Mammary epithelial cell (primary cell): ENCODE measurements at regions not wholly inside any gene's neighbourhood (a gene's known extent, or its start where the extent isn't known, plus 50 kb on each side); places are given as distances from the start of the nearest gene placed in this dataset.

Source experiments
- CTCF ChIP-seq, 2 donors: IDR thresholded peaks in 1 of 2; conservative IDR thresholded peaks in 1 of 2; 2 replicates each; pipeline ENCODE4 v1.5.1; 2011 to 2012; ENCODE audit warnings: inconsistent platforms in 2 of 2, low read length in 2 of 2, mild to moderate bottlenecking in 2 of 2, control low read depth in 1 of 2, low read depth in 1 of 2; ENCODE audit not compliant: insufficient read depth in 1 of 2; ENCODE audit errors: extremely low read depth in 1 of 2
- EZH2 ChIP-seq: IDR thresholded peaks from 2 replicates; pipeline ENCODE4 v1.6.1; 2012; ENCODE audit warnings: low read length, inconsistent platforms, borderline replicate concordance

- TF ChIP-seq EZH2 (no peak), CTCF (conservative IDR thresholded peaks at IDR 0.05 in 1 of 2, IDR thresholded peaks at IDR 0.05 in 1 of 2; ENCODE audit: extremely low read depth in 1 of 2, insufficient read depth in 1 of 2, low read depth in 1 of 2, low read length in 2 of 2) (no peak)
Observed at GRCh38 chr3:127099982-127100381, 92.9 kb upstream of the PRR23E start.
